Stimulated activated CD4-positive, alpha-beta T cell treated with anti-CD3 and anti-CD28 coated beads, Interleukin-1b, Interleukin-23, amount 100 ng/mL, for 48 hours (primary cell): ENCODE measurements at regions not wholly inside any gene's neighbourhood (a gene's known extent, or its start where the extent isn't known, plus 50 kb on each side); places are given as distances from the start of the nearest gene placed in this dataset.
"Not testable (repeated sequence)": the region's sequence is repeated elsewhere in the genome, so short reads cannot be mapped to it uniquely, and the experiment has no call there.

Source experiments
- DNase-seq: peaks from one replicate; pipeline ENCODE4 v3.0.0-alpha.2; 2020

- DNase-seq = no peak
These were observed 530.6 kb upstream of the B3GAT1 start for GRCh38 chr11:134942681-134943080.

GRCh38 chr11:134941936-134942600, 530.0 kb upstream of the B3GAT1 start:
- not testable (repeated sequence) for DNase-seq

- DNase-seq = no peak
These were observed 529.3 kb upstream of the B3GAT1 start for GRCh38 chr11:134941326-134941725.

- no peak for DNase-seq
These were observed 528.5 kb upstream of the B3GAT1 start for GRCh38 chr11:134940441-134941126.

GRCh38 chr11:134939905-134940304, 527.9 kb upstream of the B3GAT1 start:
- DNase-seq = no peak

- DNase-seq = no peak
These were observed 527.0 kb upstream of the B3GAT1 start for GRCh38 chr11:134939031-134939430.

- no peak for DNase-seq
These were observed 526.2 kb upstream of the B3GAT1 start for GRCh38 chr11:134938212-134938611.

- DNase-seq = not testable (repeated sequence)
These were observed 525.2 kb upstream of the B3GAT1 start for GRCh38 chr11:134937193-134937592.

- DNase-seq = no peak
These were observed 520.7 kb upstream of the B3GAT1 start for GRCh38 chr11:134932761-134933160.

GRCh38 chr11:134925432-134925831, 513.4 kb upstream of the B3GAT1 start:
- DNase-seq = no peak

GRCh38 chr11:134923441-134923840, 511.4 kb upstream of the B3GAT1 start:
- DNase-seq = no peak

- DNase-seq = no peak
These were observed 509.9 kb upstream of the B3GAT1 start for GRCh38 chr11:134921938-134922337.

GRCh38 chr11:134920851-134921608, 509.0 kb upstream of the B3GAT1 start:
- DNase-seq = no peak

GRCh38 chr11:134916421-134917213, 504.6 kb upstream of the B3GAT1 start:
- no peak for DNase-seq

- no peak for DNase-seq
These were observed 503.8 kb upstream of the B3GAT1 start for GRCh38 chr11:134915881-134916280.

- DNase-seq = no peak
These were observed 503.2 kb upstream of the B3GAT1 start for GRCh38 chr11:134915212-134915611.

GRCh38 chr11:134913999-134914590, 502.1 kb upstream of the B3GAT1 start:
- DNase-seq = no peak

GRCh38 chr11:134913391-134913790, 501.3 kb upstream of the B3GAT1 start:
- DNase-seq = no peak

GRCh38 chr11:134911514-134912180, 499.6 kb upstream of the B3GAT1 start:
- no peak for DNase-seq

- no peak for DNase-seq
These were observed 496.5 kb upstream of the B3GAT1 start for GRCh38 chr11:134908583-134908982.

GRCh38 chr11:134907636-134908035, 495.6 kb upstream of the B3GAT1 start:
- DNase-seq = no peak

GRCh38 chr11:134906356-134906955, 494.4 kb upstream of the B3GAT1 start:
- no peak for DNase-seq
